ENCODE measurements at regions not wholly inside any gene's neighbourhood (a gene's known extent, or its start where the extent isn't known, plus 50 kb on each side); places are given as distances from the start of the nearest gene placed in this dataset.

- no peak for DNase-seq
Measured at GRCh38 chr14:73780896-73781295, 66.7 kb upstream of the PNMA1 start.

GRCh38 chr14:73780391-73780790 lies 66.2 kb upstream of the PNMA1 start:
- DNase-seq = no peak

- no peak for DNase-seq
Measured at GRCh38 chr14:73778736-73779135, 64.6 kb upstream of the PNMA1 start.

GRCh38 chr14:73777420-73777819 lies 63.2 kb upstream of the PNMA1 start:
- no peak for DNase-seq

DNA sequence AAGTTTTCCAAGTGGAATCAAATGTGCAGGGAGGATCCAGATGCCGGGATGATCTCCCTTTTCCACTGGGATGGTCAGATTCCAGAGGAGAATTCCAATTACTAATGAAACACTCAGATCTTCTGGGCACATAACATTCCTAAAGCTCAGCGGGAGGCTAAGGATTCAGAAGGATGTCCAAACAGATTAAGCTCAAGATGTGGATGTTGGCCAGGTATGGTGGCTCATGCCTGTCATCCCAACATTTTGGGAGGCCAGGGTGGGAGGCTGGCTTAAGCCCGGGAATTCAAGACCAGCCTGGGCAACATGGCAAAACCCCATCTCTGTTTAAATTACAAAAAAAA lies 62.0 kb upstream of the PNMA1 start:
- no peak for DNase-seq

- no peak for DNase-seq
Measured at GRCh38 chr14:73775339-73776193, 61.4 kb upstream of the PNMA1 start.

- DNase-seq = no peak
Measured at GRCh38 chr14:73774671-73775070, 60.5 kb upstream of the PNMA1 start.

DNA sequence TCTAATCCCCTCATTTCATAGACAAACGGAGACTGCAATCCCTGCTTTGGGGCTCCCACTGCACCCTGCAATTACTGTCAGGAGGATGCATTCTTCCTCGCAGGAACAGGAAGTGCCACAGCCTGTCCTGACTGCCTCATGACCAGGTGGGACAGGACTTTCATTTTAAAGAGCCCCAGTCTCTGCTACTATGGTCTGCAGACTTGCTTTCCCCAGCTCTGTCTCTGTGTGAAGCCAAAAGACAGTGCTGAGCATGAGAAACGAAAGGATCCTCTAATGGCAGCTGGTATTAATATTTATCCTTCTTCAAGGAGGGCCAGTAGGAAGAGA lies 60.0 kb upstream of the PNMA1 start:
- DNase-seq = no peak

GRCh38 chr14:73773441-73774240 lies 59.5 kb upstream of the PNMA1 start:
- no peak for DNase-seq

- DNase-seq = no peak
Measured at GRCh38 chr14:73771848-73772638, 57.9 kb upstream of the PNMA1 start.

DNA sequence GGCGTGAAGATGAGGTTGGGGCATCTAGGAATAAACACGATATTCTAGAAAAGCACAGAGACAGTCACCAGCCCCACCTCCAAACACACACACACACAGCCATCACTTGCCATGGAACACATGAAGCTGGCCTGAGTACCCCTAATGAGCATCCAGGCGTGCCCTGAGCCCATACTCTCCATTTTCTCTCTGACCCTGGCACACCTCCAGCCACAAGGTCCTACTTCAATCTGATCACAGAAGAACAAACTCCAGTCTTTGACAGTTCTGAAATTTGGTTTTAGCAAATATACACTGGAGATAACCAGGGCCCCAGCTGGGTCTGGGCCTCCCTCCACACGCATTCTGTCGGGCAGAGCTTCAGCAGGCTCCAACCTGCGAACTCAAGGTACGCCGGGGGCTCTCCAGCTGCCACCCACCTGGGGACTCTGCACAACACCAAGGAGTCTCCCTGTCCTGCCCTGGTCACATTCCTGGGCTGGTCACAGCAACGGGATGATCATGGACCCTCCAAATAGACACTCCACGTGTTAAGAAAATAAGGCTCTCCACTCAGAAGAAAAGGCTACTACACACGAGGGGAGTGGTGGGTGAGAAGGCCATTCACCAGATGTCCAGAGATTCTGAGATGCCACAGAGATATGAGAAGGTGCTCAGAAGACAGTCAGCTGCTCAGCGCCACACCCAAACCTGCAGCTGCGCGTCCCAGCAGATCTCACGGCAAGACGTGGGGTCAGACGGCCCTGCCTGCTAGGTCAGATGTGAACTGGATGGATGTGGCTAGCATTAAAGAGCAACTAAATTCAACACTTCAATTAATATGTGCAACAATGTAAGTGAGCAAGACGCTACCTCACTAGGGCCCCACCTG lies 57.0 kb upstream of the PNMA1 start:
- DNase-seq = no peak

DNA sequence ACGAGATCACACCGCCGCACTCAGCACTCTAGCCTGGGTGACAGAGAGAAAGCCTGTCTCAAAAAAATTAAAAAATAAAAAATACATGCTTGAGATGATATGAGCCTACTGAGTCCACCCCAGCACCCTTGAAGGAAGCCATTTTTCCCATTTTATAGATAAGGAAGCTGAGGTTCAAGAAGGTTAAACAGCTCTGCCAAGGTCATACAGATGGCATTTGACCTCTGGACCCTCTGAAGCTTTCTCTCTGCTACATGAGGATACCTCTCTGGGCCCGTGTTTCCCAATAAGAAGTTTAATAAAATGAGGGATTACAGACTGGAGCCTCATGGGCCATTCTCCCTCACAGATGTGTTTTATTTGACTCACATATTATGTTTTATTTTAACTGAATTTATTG lies 53.9 kb upstream of the PNMA1 start:
- DNase-seq = no peak

GRCh38 chr14:73764406-73765280 lies 50.5 kb upstream of the PNMA1 start:
- no peak for DNase-seq

Measured in NCI-H1436 (cell line).